Heart left ventricle (tissue), 13 donors: ENCODE measurements at regions not wholly inside any gene's neighbourhood (a gene's known extent, or its start where the extent isn't known, plus 50 kb on each side); places are given as distances from the start of the nearest gene placed in this dataset.

Source experiments
- CTCF ChIP-seq, 12 donors: fragments of 200-600 bp; sonication (generic) in 4 of 12; IDR thresholded peaks; one replicate each; pipeline versions ENCODE4 v1.5.0 to v1.8.0; 2018 to 2022; ENCODE audit warnings: antibody characterized with exemption in 12 of 12, mild to moderate bottlenecking in 5 of 12
- POLR2A ChIP-seq, 2 donors: fragments of 450-650 bp; IDR thresholded peaks; one replicate each; pipeline ENCODE4 v1.6.1; 2017; ENCODE audit warnings: antibody characterized with exemption in 2 of 2, mild to moderate bottlenecking in 2 of 2, moderate library complexity in 2 of 2
- donor health status: ischemic (EF 13 %, LVEDD 7.1; RV severe dilation, severe dysfunction).
- donor health status: DM: no; HTN: yes; CAD: no.
- donor health status: DM: no; HTN: no; CAD: no.
- donor health status: ischemic (EF 25% LVEDD 6.9; RV normal size, moderate dysfunction).
- donor health status: ischemic (EF 25% LVEDD 5.7; RV mildly dilated, moderate dysfunction).
- donor health status: ischemic (EF 35%, LVEDD 5.7; RV mildly dilated, moderate dysfunction).
- donor health status: nonischemic (EF 11% LVEDD 7.7; RV severe dilation, severe dysfunction).
- donor health status: DM: yes; HTN: yes; CAD: no.
- donor health status: PGD.
- donor health status: ischemic (EF 29% LVEDD 5.4; RV normal size, mild dysfunction).
- donor health status: nonischemic (EF 23%, LVEDD 6.1; RV moderate dilation, normal function).

GRCh38 chr5:173483160-173483559 is 133.3 kb downstream of the BOD1 start:
- no peak for TF ChIP-seq POLR2A (IDR thresholded peaks at IDR 0.05)
- TF ChIP-seq CTCF (IDR thresholded peaks at IDR 0.05) = no peak
